GM19351 (cell line): ENCODE measurements at regions not wholly inside any gene's neighbourhood (a gene's known extent, or its start where the extent isn't known, plus 50 kb on each side); places are given as distances from the start of the nearest gene placed in this dataset.
"Not testable (repeated sequence)": the region's sequence is repeated elsewhere in the genome, so short reads cannot be mapped to it uniquely, and the experiment has no call there.

Experiments used
- ATAC-seq: cut with Tn5 transposase; IDR thresholded peaks from one replicate; pipeline ENCODE4 v1.9.1; 2021; ENCODE audit warnings: mild to moderate bottlenecking, moderate library complexity; ENCODE audit not compliant: unreplicated experiment

DNA sequence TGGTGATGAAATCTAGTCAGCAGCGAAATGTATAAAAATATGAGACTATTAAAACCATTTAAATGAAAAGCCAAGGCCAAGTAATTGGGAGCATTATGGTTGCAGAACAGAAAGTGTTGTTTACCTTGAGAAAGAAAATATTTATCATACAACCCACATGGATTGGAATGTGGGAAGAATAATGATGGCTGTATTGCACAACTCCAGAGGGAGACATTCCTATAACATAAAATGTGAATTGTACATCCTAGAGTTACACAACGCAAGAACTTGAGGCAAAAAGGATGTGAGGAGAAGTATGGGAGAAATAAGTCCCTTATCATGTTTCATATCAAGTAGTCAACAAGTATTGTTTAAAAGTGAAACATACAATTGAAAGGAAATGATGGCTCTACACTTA, 1014.0 kb upstream of the SEMA6A start:
- no peak for ATAC-seq

- ATAC-seq = no peak
Observed at GRCh38 chr5:117587111-117587510, 1012.5 kb upstream of the SEMA6A start.

GRCh38 chr5:117568622-117569021, 994.0 kb upstream of the SEMA6A start:
- ATAC-seq = no peak

- no peak for ATAC-seq
Observed at GRCh38 chr5:117568126-117568525, 993.5 kb upstream of the SEMA6A start.

- ATAC-seq = no peak
Observed at GRCh38 chr5:117562647-117563046, 988.0 kb upstream of the SEMA6A start.

DNA sequence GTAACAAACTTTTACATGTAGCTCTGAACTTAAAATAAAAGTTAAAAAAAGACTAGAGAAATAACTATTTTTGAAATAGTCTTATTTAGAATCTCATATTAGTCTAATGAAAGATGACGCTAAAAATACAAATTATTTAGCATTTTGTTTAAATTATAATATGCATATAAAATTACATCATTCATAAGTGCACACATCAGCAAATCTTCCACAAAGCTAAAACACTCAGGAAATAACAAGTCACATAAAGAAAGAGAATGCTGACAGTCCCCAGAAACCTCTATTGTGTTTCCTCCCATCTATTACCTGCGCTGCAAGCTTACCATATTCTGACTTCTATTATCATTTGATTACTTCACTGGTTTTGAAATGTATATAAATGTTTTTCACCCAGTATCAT, 986.9 kb upstream of the SEMA6A start:
- ATAC-seq = no peak

GRCh38 chr5:117559005-117559844, 984.6 kb upstream of the SEMA6A start:
- no peak for ATAC-seq

- ATAC-seq = no peak
Observed at GRCh38 chr5:117551236-117551635, 976.6 kb upstream of the SEMA6A start.

DNA sequence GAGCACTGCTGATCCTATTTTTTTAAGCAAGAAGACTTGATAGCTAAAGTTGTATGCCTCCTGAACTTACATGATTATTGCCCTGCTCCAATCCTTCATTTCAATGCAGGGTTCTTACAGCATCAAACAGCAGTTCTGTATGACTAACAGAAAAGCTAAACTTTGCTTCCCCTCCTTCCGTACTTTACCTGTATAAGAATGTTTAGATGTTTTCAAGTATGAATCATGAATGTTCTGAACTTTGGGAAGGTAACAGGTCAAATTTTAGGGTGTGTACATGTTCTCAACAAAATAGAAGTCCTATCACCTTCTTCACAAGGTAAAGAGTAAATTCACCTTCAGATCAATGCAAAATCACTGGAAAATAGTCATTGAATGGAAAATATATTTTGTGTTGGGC, 972.6 kb upstream of the SEMA6A start:
- no peak for ATAC-seq

DNA sequence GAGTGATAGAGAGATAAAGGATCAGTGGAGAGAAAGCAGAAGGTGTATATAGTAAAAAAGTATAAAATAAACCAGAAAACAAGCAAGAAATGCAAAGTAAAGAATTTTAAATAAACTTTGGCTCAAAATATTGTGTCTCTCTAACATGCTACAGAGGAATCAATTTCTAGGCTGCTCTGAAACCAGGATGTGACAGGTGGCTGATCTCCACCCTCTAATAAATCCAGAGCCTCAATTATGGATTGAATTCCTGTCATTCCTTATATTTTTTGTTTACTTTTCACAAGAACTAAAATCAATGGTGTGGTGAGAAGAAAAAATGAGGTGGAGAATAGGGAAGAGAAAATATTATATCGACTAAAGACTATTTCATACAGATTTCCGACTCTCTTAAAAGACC, 965.1 kb upstream of the SEMA6A start:
- ATAC-seq = no peak

DNA sequence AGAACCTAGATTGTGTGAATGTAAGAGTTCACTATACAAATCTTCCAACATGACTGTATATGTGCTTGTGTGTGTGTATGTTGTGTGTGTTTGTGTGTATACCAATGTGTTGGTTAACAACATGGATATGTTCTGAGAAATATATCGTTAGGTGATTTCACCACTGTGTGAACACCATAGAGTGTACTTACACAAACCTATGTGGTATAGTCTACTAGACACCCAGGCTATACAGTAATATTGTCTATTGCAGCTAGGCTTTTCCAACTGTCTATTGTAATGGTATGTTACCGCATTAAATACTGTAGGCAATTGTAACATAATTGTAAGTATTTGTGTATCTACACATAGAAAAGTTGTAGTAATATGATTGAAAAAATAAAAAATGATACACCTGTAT, 959.2 kb upstream of the SEMA6A start:
- no peak for ATAC-seq

DNA sequence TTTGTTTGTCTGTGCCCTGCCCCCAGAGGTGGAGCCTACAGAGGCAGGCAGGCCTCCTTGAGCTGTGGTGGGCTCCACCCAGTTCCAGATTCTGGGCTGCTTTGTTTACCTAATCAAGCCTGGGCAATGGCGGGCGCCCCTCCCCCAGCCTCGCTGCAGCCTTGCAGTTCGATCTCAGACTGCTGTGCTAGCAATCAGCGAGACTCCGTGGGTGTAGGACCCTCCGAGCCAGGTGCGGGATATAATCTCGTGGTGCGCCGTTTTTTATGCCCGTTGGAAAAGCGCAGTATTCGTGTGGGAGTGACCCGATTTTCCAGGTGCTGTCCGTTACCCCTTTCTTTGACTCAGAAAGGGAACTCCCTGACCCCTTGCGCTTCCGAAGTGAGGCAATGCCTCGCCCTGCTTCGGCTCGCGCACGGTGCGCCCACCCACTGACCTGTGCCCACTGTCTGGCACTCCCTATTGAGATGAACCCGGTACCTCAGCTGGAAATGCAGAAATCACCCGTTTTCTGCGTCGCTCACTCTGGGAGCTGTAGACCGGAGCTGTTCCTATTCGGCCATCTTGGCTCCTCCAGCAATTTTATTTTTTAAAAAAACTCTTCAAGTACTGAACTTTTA, 958.5 kb upstream of the SEMA6A start:
- not testable (repeated sequence) for ATAC-seq

GRCh38 chr5:117519957-117520500, 945.4 kb upstream of the SEMA6A start:
- no peak for ATAC-seq

DNA sequence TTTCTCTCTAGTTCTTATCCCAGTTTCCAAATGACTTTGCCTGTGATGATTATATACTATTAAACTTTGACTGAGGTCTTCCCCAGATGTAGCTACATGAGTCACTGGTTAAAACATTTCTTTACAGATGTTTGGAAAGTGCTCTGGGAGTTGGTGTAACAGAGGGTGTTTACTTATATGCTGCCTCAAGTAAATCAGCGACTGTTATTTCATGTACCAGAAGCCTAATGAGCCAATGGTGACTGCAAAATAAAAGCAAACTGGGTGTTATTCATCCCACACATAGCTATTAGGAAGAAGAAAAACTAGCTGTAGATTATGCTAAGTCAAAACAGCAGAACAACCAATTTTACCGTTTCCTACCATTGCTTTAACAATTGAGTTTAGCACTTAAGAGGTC, 929.7 kb upstream of the SEMA6A start:
- no peak for ATAC-seq

DNA sequence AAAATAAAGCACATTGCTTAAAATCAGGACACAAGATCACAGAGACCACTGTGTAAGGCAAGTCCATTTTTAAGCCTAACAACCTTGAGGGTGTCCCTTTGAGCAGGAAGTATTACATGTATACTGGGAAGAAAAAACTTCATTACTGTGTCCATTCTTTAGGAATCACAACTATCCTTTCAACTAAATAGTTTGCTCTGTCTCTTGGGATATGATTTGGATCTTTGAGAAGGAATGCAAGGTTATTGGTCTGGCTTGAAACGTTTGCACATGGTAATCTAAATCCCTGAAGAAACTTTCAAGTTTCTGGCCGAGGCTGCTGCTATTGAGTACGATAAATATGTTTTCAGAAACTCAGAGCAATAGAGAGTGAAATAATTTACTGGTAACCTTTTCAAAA, 923.0 kb upstream of the SEMA6A start:
- no peak for ATAC-seq

DNA sequence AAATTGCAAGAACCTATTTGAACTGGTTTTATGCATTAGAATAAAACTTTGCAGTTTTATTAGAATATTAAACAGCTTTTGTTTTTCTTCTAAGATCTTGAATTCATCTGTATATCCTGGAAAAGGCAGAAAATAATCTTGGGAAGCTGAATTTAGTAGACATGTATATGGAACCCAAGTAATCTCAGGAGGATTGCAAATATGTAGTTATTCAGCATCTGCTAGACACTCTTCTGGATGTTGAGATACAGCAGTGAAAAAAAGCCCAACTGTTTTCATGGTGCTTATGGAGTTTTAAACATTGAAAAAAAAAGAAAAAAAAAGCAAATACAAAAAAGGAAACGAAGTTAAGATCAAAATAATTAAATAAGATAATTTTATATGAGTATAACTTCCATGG, 922.2 kb upstream of the SEMA6A start:
- ATAC-seq = no peak

GRCh38 chr5:117494188-117494587, 919.6 kb upstream of the SEMA6A start:
- ATAC-seq = no peak

GRCh38 chr5:117488976-117489500, 914.4 kb upstream of the SEMA6A start:
- no peak for ATAC-seq

- ATAC-seq = no peak
Observed at GRCh38 chr5:117487556-117487955, 912.9 kb upstream of the SEMA6A start.

- ATAC-seq = no peak
Observed at GRCh38 chr5:117486879-117487391, 912.3 kb upstream of the SEMA6A start.

DNA sequence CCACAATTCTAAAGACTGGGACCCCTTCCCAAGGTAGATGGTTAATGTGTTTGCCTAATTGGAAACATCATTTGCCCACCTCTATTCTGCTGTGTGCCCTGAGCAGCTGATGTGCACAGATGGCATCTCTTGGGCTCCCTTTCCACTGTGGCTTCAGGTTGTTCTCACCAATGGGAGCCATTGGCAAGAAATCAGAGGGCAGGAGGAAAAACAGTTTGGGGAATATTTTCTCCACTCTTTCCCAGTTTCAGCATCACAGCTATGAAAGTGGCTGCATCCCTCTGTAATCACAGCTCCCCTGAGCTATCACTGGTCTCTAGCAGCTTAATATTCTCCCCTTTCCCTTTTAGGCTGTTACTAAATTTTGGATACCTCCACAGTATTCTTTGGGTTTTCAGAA, 911.6 kb upstream of the SEMA6A start:
- ATAC-seq = no peak

DNA sequence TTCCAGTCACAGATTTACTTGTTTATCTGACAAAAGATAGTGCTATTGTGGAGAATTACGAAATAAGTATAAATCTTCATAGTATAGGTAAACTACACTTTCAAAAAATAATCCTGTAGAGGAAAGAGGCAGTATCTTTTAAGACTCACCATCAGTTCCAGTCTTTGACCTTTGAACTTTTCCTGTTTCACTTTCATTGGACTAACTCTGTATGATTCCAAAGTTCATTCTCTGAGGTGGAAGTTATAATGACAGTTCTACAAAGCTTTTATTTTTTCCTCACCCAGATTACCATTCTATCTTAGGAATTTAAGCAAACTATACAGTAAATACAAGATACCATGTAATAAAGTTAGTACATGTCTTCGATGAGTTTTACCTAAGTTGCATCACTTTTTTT, 901.3 kb upstream of the SEMA6A start:
- no peak for ATAC-seq
